Right kidney (tissue), 1 donor: ENCODE measurements at regions not wholly inside any gene's neighbourhood (a gene's known extent, or its start where the extent isn't known, plus 50 kb on each side); places are given as distances from the start of the nearest gene placed in this dataset.
A peak's percentile ranks its signal among the peaks of the same experiment; 100 is the strongest.
"Not testable (repeated sequence)": the region's sequence is repeated elsewhere in the genome, so short reads cannot be mapped to it uniquely, and the experiment has no call there.

ENCODE experiments used
- DNase-seq: peaks from one replicate; pipeline ENCODE4 v3.0.0-alpha.2; 2016

- DNase-seq = no peak
These were observed 595.6 kb downstream of the LTN1 start for GRCh38 chr21:28397040-28397439.

- DNase-seq = no peak
These were observed 596.3 kb downstream of the LTN1 start for GRCh38 chr21:28396421-28396820.

- peak; percentile 31 for DNase-seq
These were observed 599.4 kb downstream of the LTN1 start for GRCh38 chr21:28393279-28393678.

- DNase-seq = no peak
These were observed 600.5 kb downstream of the LTN1 start for GRCh38 chr21:28391938-28392849.

- no peak for DNase-seq
These were observed 605.5 kb downstream of the LTN1 start for GRCh38 chr21:28387220-28387619.

GRCh38 chr21:28385845-28386244, 606.8 kb downstream of the LTN1 start:
- DNase-seq = no peak

- not testable (repeated sequence) for DNase-seq
These were observed 611.5 kb downstream of the LTN1 start for GRCh38 chr21:28381000-28381745.

GRCh38 chr21:28380241-28380640, 612.4 kb downstream of the LTN1 start:
- no peak for DNase-seq

- no peak for DNase-seq
These were observed 614.7 kb downstream of the LTN1 start for GRCh38 chr21:28378026-28378425.

GRCh38 chr21:28375708-28376385, 616.8 kb downstream of the LTN1 start:
- DNase-seq = no peak

- no peak for DNase-seq
These were observed 617.8 kb downstream of the LTN1 start for GRCh38 chr21:28374881-28375280.

GRCh38 chr21:28371713-28372112, 621.0 kb downstream of the LTN1 start:
- no peak for DNase-seq

GRCh38 chr21:28359300-28359699, 633.4 kb downstream of the LTN1 start:
- DNase-seq = no peak

- no peak for DNase-seq
These were observed 634.0 kb downstream of the LTN1 start for GRCh38 chr21:28358702-28359101.

GRCh38 chr21:28358170-28358569, 634.5 kb downstream of the LTN1 start:
- no peak for DNase-seq

GRCh38 chr21:28357743-28358142, 634.9 kb downstream of the LTN1 start:
- DNase-seq = no peak

GRCh38 chr21:28356422-28356821, 636.3 kb downstream of the LTN1 start:
- DNase-seq = no peak

- DNase-seq = no peak
These were observed 646.7 kb downstream of the LTN1 start for GRCh38 chr21:28345934-28346333.

GRCh38 chr21:28344985-28345384, 647.7 kb downstream of the LTN1 start:
- no peak for DNase-seq

GRCh38 chr21:28342212-28342810, 650.4 kb downstream of the LTN1 start:
- DNase-seq = no peak

- DNase-seq = no peak
These were observed 653.3 kb downstream of the LTN1 start for GRCh38 chr21:28339403-28339802.

- no peak for DNase-seq
These were observed 653.9 kb downstream of the LTN1 start for GRCh38 chr21:28338701-28339305.
